AG20443 (cell line): ENCODE measurements at regions not wholly inside any gene's neighbourhood (a gene's known extent, or its start where the extent isn't known, plus 50 kb on each side); places are given as distances from the start of the nearest gene placed in this dataset.
"Not testable (repeated sequence)": the region's sequence is repeated elsewhere in the genome, so short reads cannot be mapped to it uniquely, and the experiment has no call there.

Source experiments
- DNase-seq: peaks from one replicate; pipeline ENCODE4 v3.0.0; 2012; ENCODE audit warnings: low spot score, mixed read lengths

DNA sequence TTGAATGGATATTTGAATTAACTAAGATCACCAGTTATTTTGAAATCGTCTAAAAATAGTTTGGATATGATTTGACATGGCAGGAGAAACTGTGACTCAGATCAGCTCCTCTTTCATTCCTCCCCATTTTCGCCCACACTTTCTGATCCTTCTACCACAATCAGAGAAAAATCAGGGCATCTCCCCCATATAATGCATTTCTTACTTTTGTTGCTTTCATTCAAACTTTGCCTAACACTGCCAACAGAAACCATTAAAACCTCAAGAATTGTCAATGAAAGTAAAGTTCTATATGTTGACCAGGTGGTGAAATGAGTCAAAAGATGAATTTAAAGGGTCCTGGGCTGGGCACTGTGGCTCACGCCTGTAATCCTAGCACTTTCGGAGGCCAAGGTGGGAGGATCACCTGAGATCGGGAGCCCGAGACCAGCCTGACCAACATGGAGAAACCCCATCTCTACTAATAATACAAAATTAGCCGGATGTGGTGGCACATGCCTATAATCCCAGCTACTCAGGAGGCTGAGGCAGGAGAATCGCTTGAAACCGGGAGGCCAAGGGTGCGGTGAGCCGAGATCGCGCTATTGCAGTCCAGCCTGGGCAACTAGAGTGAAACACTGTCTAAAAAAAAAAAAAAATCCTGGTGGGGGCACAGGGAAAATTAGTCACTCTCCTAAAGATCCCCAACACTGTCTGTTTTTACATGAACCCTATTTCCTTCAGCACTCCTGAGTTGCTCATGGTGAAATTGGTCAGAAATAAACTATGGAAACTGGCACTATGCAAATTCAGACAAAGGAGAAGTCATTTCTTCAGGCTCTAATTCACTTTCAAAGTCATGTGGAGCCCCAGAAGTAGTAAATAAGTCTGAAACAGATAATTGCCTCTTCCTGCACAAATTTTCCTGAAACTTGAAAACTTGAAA lies 122.8 kb upstream of the NOCT start:
- DNase-seq = peak; percentile 35

DNA sequence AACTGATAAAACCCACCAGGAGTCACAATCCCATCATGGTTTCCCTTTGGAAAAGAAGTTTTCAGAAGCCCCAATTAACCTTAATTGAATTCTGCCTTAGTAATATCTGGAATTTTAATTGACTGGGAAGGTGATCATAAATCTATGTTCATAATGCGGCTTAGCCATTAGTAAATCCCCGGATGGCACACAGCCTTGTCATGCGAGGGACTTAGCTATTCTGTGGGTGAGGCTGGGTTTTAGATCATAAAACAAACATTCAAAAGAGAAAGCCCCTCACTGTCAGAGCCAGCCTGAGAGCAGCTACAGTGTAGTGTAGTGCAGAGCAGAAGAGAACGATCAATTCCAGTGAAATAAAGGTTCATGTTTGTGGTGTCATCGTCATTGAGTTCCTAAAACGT lies 124.0 kb upstream of the NOCT start:
- DNase-seq = peak; percentile 22

- no peak for DNase-seq
Measured at GRCh38 chr4:138890891-138891570, 124.5 kb upstream of the NOCT start.

DNA sequence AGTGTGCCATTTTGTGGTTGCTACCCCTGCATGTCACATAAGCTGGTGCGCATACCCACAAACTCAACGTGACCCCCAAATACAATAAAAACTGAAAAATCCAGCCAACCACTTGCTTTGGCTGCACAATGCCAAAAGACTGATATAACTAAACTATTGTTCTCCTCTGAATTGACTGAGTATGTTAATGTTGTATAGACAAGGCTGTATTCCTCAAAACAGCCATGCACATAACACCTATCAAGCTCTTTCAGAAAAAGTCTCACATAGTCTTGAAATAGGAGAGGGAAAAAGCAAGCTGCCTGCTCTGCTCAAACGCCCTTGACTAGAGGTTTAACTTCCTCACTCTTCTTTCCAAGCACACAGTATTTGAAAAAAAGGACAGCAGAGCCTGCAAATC lies 126.4 kb upstream of the NOCT start:
- DNase-seq = no peak

- no peak for DNase-seq
Measured at GRCh38 chr4:138887741-138888140, 127.8 kb upstream of the NOCT start.

DNA sequence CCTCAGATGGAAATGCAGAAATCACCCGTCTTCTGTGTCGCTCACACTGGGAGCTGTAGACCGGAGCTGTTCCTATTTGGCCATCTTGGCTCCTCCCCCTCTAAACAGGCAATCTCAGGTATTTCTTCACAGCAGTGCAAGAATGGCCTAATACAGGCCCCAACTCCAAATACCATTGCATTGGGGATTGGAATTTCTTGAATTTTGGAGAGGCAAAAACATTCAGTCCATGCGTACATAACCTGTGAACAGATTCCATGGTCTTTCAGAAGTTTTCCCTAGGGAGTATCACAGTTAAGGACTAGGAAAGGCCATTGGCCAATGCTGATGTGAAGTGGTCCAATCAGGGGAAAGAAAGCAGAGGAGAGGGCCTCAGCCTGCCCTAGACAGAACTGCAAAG lies 128.2 kb upstream of the NOCT start:
- no peak for DNase-seq

GRCh38 chr4:138879757-138880156 lies 135.8 kb upstream of the NOCT start:
- no peak for DNase-seq

DNA sequence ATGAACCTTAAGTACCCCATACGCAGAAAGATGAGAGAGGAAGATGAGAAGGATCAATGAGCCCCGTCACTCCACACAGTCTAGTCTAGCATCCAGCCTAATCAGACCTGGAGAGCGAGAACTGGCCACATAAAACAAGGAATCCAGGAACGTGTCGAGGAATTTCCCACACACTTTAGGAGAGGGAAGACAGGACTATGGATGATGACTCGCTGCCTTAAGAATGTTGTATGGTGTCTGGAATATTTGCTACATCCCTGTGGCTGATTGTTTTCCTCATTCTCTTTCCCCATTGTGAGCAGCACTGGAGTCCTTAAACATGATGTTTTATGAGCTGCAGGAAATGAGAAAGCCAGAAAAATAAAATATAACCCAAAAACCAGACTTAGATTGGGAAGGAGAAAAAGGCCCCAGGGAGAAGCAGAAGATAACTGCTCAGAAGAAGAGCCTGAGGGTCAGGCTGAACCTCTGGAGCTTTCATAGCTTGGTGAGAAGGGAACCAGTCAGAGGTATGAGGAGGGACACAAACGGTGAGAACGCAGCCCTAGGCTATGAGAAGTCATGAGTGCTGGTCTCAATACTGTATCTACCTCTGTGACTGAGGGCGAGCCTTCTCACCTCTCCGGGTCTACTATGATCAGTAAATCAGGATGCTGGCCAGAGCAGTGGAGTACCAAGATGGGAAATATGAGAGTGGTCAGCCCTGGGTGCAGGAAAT lies 139.5 kb upstream of the NOCT start:
- DNase-seq = peak; percentile 79

DNA sequence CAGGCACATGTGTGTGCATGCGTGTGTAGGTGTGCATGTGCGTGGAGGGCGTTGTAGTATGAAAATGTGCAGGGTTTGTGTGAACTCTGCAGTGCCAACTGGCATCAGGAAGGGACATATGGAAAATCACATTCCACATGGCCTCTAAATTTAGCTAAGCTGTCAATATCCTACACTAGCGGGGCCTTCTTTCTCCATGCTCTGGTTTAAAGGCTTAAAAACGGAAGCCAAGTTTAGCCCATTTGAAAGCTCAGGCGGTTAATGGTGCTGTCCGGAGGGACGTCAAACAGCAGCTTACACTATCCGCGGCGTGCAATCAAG lies 144.1 kb upstream of the NOCT start:
- no peak for DNase-seq

- peak; percentile 73 for DNase-seq
Measured at GRCh38 chr4:138870737-138871554, 144.6 kb upstream of the NOCT start.

- DNase-seq = no peak
Measured at GRCh38 chr4:138869631-138870030, 145.9 kb upstream of the NOCT start.

GRCh38 chr4:138869165-138869564 lies 146.4 kb upstream of the NOCT start:
- no peak for DNase-seq

DNA sequence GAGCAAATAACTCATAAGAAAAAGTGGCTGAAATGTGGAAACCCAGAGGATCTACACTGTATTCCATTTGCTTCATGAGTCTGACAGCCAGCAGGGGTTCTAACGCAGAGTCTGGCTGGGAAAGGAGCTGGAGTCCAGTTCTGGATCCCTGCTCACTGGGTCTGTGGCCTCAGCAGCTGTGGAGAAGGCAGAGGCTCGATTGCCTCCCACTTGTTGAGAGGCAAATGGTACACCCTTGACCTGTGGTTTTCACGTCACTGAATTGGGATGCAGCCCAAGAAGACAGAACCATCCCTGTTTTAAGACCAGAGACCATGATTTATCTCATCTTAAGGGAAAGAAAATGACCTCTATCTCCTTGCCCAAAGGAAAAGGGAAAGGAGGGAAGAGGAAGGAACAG lies 147.0 kb upstream of the NOCT start:
- DNase-seq = no peak

DNA sequence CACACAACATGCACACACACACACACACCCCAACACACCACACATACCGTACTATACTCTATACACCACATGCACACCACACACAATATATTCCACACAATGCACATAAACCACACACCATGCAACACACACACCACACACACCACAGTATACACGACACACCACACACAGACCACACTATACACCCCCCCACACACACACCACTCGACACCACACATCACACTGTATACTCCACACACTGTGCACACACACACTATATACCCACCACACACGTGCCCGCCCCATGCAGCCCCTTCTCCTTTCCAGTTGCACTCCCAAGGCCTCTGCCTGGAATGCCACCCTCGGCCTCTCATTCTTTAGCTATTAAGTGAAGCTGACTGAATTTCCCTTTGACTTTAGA lies 148.2 kb upstream of the NOCT start:
- DNase-seq = no peak

DNA sequence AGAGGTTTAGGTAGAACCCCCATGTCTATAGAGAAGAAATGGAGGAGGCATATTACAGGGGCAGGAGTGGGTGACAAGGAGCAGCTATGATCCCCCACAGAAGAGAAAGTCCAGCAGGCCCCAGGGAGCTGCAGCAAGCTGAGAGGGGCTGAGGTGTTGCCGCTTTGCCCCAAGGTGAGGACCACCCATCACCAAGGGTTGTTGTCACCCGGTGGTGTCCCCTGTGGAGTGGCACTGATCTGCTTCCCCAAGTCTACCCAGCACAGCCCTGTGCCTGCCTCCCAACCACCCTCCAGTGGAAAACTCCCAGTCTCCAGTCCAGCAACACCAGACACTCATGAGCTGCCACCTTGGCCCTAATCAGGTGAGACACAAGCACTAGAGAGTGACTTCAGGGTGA lies 149.3 kb upstream of the NOCT start:
- DNase-seq = no peak

DNA sequence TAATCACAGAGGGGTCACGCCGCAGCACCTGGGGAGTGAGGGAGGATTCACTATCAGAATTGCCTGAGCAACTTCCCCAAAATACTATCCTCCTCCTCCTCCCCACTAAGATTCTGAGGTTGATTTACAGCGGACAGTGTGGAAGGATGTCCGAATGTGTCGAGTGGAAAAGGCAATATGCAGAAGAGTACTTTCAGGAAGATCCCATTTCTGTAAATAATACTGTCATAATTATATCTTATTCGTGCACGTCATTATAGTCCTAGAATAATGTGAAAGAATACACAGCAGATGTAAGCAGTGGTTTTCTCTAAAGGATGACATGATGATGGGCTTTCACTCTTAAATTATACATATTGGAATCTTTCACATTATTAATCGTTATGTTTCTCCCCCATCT lies 149.8 kb upstream of the NOCT start:
- DNase-seq = no peak

DNA sequence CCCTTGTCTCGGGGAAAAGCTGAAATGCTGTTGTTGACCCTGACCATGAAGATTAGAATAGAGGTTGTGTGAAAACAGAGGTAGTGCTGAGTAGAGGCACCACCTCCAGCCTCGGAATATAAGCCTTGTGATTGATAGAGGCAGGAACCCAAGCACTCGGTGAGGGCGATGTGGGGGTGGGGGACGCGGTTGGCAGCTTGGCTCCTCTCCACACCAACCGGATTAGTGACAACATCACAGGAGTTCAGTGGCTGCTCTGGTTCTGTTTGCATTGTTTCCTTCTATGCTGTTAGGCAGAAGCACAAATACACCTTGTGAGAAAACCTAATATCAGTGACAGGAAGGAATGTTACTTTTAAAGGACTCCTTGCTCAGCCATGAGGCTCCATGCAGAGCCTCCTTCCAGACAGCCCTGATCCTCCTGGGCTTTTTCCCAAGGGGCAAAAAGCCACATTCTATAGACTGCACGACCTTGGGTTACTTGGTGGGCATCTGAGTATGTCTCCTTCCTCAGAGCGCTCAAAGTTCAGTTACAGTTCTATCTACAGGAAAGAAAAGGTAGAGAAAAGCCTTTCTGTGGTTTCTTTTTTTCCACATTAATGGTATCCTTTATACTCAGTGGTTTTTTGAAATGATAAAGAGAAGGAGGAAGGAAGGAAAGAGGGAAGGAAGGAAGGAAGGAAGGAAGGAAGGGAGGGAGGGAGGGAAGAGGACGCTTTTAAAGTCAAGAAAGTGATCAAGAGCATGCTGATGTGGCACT lies 150.4 kb upstream of the NOCT start:
- DNase-seq = no peak

- DNase-seq = no peak
Measured at GRCh38 chr4:138863160-138863559, 152.4 kb upstream of the NOCT start.

DNA sequence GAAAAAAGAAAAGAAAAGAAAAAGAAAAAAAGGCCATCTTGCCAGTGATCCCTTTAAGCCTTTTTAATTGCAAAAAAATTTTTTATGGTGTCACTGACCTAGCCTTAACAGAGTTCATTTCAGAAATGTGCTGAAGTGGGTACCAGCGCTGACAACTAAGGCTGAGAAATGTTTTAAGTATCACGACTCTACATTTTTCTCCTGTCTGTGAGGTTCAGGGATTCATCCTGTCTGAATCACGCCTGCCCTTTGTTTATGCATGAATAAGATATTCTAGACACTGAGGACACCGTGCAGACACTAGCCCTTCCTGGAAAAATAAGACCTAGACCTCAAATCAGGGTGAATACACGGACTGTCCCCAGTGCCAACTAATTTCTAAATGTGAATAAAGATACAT lies 154.4 kb upstream of the NOCT start:
- DNase-seq = peak; percentile 24

GRCh38 chr4:138860357-138860756 lies 155.2 kb upstream of the NOCT start:
- not testable (repeated sequence) for DNase-seq

- DNase-seq = no peak
Measured at GRCh38 chr4:138859254-138859653, 156.3 kb upstream of the NOCT start.
